DMS153 (cell line): ENCODE measurements at regions not wholly inside any gene's neighbourhood (a gene's known extent, or its start where the extent isn't known, plus 50 kb on each side); places are given as distances from the start of the nearest gene placed in this dataset.

Source experiments
- DNase-seq: peaks from one replicate; lab custom pipeline; 2025; lab: John Stamatoyannopoulos, UW

DNA sequence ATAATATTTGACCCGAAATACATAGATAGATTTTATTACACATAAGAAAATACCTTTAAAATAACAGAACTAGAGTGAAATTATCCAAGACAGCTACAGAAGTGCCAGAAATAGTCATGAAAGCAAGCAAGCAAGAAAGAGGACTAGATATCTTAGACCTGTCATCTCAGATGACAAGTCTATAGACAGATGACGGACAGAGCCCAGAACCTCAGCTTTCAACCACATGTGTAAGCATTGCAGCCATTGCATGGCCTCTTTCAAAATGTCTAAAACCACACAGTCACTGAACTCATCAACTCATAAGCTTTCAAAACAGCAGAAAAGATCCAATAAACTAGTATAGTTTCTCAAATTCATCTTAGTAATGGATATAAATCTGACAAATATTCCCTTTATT lies 59.8 kb upstream of the FHIT start:
- no peak for DNase-seq

GRCh38 chr3:61315871-61316270 lies 64.6 kb upstream of the FHIT start:
- DNase-seq = no peak

- no peak for DNase-seq
These were observed 71.8 kb upstream of the FHIT start for GRCh38 chr3:61323094-61323493.

DNA sequence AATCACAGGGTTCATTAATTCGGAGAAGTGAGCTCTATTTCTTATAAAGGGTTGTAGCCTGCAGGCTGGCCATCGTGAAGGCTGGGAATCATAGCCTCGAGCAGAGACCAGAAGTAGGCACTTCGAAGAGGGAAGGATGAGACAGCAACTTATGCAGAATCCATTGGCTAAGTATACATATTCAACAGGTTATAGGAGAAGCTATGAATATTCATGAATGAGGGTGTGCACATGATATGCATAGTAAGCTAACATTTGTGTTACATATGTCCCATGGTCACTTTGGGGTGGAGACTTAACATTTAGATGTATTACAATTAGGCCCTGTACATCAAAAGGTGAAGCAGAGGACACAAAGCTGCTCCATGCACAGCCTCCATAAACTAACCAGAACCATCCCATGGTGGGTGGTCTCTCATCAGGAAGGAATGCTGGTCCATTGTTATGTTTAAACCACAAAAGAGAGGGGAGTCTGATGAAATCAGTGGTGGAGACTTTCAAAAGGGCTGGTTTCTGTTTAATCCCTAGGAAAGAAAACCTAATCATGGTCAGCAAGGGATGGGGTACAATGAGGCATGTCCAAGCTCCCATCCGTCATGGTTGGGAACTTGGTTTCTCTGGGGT lies 80.8 kb upstream of the FHIT start:
- DNase-seq = no peak

DNA sequence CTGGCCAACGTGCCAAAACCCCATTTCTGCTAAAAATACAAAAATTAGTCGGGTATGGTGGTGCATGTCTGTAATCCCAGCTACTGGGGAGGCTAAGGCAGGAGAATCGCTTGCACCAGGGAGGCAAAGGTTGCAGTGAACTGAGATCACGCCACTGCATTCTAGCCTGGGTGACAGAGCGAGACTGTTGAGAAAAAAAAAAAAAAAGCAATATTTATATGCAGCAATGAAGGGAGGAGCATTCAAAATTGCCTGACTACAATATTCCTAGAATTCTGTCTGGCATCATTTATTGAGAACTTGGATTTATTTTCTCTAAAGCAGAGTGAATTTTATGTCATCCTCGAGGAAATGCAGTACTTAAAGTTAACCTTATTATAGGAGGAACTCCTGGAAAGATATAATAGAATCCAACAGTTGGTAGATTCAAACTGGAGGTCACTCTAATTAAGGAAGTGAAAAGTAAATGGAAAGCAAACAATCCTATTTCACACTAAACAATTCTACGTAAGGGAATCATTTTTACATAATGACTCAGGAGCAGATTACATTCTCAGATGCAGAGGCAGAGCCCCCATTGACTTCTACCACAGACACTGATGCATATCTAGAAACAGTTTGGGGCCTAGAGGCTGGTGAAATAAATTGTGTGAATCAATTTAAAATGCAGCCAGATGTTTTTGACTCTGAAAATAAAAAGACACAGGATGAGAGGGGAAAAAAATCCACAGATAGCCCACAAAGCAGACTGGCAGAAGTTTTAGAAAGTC lies 82.1 kb upstream of the FHIT start:
- no peak for DNase-seq

GRCh38 chr3:61334783-61335182 lies 83.5 kb upstream of the FHIT start:
- no peak for DNase-seq

- no peak for DNase-seq
These were observed 89.7 kb upstream of the FHIT start for GRCh38 chr3:61340931-61341461.

DNA sequence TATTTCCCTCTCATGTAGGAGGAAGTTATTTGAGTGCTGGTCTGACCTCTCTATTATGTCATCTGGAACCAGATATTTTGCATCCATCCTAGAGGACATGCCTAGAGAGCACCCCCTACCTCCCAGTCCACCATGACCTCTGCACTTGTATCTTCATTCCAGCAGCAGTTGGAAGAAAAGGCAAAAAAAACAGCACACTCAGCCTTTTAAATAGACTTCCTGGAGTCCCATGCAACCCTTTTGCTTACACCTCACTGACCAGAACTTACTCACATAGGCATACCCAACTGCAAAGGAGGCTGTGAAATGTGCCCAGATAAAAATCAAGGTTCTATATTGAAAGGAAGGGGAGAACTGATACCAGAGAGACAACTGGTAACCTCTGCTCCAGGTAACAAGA lies 92.3 kb upstream of the FHIT start:
- DNase-seq = no peak

DNA sequence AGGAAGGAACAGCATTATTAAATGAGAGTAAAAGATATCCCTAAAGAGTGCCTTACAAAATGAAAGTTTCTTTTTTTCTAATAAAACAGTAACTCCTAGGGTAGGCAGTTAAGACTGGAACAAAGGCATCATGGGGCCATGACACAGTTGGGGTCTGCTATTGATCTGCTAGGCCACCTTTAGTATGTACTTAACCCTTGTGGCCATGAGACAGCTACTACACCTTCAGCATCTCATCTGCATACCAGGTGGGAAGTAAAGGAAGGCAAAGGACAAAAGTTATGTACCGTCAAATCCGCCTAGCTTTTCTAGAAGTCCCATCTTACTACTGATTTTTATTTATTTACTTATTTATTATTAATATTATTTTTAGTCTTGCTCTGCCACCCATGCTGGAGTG lies 93.8 kb upstream of the FHIT start:
- no peak for DNase-seq

DNA sequence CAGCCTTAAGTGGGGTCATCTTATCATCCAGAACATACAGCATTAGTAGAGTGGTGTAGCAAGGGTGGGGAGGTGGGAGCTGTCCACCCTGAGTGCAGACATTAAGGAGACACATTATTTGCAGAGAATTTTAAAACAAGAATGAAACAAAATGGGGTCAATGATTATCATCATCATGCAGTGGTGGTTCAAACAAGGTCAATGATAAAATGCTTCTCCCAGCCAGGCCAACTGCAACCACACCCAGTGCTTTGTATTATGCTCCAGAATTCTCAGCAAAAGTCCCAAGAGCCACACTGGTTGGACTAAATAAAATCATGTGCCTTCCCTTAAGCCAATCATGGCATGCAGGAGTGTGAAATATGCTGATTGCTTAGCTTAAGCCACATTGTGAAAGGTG lies 96.7 kb upstream of the FHIT start:
- DNase-seq = no peak

DNA sequence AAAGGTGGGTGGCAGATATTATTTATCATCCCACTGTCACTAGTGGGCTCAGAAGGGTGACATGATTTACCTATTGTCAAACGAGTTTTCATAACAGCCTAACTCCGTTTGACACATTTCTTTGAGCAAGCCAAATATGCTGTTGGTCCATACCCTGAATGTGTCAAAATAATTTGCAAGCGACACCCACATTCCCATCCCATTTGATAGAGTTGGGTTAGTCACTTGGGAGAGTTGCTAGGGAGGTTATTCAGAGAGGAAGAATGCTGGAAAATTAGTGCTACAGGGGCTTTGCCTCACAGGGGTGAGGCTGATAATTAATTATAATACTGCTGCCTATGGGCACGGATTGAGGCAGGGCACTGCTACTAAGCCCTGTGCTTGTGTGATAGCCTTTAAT lies 98.5 kb upstream of the FHIT start:
- DNase-seq = no peak

DNA sequence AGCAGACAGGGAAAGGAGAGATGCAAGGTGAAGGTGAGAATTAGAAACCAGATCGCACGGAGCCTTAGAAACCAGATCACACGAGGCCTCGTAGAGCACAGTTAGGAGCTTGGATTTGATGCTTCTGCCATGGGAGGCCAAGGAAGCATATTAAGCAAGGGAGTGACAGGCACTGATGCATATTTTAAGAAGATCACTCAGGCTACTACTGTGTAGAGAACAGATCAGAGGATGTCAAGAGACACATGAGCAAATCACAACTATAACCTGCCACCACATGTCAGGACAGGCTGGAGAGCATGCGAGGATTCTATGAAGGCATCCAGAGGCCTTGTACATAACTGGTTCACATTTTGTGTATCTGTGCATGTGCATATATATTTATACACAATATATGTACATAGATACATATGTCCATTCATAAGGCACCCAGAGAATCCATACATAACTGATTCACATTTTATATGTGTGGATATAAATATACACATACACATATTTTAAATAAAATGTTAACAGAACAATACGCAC lies 99.6 kb upstream of the FHIT start:
- DNase-seq = no peak

DNA sequence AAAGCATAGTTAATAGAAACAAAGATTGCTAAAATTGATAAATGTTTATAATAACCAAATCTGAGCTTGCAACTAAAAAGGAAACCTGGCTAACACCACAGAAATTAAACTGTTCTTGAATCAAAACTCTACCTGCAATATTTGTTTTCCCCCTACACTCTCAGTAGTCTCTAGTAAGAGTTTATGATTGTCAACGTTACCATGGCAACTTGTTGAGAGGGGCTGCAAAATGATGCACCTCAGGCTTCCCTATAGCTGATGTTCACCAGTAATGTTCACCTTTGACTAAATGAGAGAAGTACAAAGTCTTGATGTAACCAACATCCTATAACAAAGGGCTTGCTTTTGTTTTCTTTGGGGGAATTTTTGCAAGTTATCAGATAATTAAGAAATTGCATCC lies 101.1 kb upstream of the FHIT start:
- no peak for DNase-seq

DNA sequence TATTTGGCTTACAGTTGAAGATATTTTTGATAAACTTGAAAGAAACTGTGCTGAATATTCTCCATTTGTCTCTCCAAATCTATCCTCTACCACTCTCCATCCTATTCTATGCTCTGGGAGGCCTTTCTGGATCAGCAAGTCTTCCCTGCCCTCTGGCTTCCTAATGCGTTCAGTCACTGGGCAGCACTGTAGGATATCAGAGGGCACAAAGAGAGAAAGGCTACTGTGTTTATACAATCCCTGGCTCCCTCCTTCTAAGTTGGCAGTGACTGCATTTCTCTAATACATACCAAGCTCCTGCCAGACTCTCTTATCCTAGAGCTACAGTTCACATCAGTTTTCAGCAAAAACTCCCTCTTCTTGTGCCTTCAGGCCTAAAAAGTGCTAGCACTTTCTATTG lies 102.1 kb upstream of the FHIT start:
- DNase-seq = no peak

DNA sequence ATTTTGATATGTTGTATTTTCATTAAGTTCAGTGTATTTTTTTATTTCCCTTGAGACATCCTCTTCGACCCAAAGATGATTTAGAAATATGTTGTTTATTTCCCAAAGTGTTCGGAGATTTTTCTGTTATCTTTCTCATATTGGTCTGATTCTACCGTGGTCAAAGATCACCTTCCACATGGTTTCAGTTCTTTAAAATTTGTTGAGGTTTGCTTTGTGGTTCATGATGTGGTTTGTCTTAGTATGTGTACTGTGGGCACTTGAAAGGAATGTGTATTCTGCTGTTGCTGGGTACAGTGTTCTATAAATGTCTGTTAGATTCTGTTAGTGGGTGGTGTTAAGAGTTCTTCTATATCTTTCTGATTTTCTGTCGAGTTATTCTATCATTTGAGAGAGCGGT lies 103.4 kb upstream of the FHIT start:
- no peak for DNase-seq

DNA sequence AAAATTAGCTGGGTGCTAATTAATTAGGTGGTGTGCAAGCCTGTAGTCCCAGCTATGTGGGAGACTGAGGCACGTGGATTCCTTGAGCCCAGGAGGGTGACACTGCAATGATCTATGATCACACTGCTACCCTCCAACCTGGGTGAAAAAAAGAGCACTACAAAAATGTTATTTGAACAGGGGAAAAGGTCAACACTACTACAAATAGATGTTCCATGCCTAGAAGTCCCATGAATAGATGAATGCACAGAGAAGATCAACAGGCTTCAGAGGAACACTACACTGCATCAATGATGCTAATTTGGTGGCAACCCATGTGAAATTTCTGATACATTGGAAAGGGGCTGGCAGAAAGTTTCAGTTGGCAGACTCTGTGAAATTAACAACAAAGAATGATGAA lies 105.4 kb upstream of the FHIT start:
- peak; percentile 1 for DNase-seq

- DNase-seq = no peak
These were observed 106.7 kb upstream of the FHIT start for GRCh38 chr3:61357902-61358301.

DNA sequence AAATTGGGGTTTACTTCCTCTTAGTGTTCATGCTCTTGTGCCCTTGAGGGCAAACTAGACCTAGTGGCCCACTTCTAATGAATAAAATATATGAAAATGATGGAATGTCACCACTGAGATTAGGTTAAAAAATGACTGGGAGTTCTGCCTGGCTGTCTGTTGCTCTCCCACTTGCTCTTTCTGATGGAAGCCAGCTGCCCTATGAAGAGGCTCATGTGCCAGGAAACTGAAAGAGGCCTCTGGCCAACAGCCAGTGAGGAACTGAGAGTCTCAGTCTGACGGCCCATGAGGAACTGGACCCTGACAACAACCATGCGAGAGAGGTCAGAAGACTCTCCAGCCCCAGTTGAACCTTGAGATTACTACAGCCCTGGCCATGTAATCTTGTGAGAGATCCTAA lies 107.1 kb upstream of the FHIT start:
- DNase-seq = peak; percentile 51

GRCh38 chr3:61360297-61360965 lies 109.2 kb upstream of the FHIT start:
- DNase-seq = no peak

DNA sequence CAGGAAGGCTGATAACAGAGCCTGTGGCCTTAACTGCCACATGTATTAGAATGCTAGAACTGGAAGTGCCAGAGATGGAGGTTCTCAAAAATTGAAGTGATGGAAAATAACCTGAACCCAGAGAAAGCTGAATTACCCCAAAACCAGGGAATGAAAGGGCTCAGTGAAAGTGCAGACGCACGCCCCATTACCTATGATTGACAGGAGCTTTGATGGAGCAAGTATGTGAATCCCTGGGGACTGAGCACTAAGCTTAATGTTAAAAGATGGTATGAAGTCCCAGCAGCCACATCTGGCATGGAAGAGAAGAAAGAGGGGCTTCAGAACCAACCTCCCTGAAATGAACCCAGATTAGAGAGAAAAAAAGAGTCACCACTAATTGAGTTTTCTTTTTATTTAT lies 118.4 kb upstream of the FHIT start:
- no peak for DNase-seq

DNA sequence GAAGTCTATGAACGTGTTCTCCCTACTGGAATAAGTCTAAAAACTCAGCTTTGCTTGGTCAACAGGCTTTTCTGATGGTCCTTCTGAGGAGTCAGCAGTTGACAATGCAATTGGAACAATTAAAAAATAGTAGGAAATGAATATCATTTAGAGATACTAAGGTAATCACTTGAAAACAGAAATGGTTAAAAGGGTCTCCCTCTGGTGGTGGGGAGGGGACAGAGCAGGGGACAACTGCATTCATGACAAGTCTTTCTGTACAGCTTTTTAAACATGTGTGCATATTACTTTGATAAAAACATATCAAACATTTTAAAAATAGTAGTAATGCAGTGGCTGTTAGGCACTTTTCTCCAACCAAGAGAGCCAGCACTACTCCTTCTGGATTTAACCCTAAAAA lies 119.9 kb upstream of the FHIT start:
- no peak for DNase-seq

DNA sequence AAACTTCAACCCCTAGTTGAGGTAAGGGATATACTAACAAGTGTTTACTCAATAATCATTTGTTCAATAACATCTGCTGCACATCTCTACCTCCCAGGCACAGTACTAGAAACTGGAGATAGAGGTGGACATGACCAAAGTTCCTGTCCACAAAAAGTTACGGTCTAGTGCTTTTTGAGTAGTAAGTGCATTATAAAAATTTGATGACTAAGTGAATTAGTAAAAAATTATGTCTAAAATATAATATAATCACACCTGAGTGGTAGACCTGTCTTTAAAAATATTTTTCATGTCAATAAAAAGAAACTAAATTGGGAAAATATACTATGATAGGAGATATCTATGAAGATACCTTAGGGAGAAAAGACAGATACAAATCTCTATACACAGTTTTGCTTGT lies 121.5 kb upstream of the FHIT start:
- DNase-seq = no peak

DNA sequence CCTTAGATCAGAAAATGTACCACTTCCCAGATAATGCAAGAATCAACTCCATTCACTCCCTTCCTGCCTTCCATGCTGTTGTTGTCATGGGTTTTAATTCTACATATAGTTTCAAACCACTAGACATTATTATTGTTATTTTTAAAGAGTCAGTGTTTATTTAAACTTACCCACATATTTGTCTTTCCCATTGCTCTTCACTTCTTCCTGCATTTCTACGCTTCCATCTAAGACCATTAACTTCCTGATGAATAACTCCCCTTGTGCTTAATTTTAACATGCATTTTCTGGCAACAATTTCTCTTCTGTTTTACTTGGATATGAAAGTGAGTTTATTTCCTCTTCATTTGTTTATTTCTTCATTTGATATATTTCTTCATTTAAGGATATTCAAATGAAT lies 127.1 kb upstream of the FHIT start:
- DNase-seq = no peak
